ENCODE measurements at regions not wholly inside any gene's neighbourhood (a gene's known extent, or its start where the extent isn't known, plus 50 kb on each side); places are given as distances from the start of the nearest gene placed in this dataset.

GRCh38 chr12:63222582-63222981 is 71.6 kb upstream of the AVPR1A start:
- FAIRE-seq (no peak), DNase-seq (ENCODE audit: low read depth, low spot score) (no peak), ATAC-seq (no peak)
- Histone ChIP-seq H3K27me3 (replicated peaks in 1 of 2; ENCODE audit: control insufficient read depth in 2 of 2, insufficient read depth in 2 of 2, low read length in 1 of 2) (no peaks in the 10 kb centered on the region), H3K27ac (ENCODE audit: control insufficient read depth, insufficient read depth) (no peak overlapping the region), H3K36me3 (ENCODE audit: control insufficient read depth in 2 of 2, insufficient read depth in 2 of 2, low read length in 1 of 2) (no peaks in the 10 kb centered on the region), H3K4me2 (ENCODE audit: control insufficient read depth, insufficient read depth) (no peak overlapping the region), H3K9me3 (replicated peaks; ENCODE audit: control insufficient read depth, insufficient read depth, low read length) (no peaks in the 10 kb centered on the region), H3K9ac (ENCODE audit: control insufficient read depth, insufficient read depth, low read length) (no peak overlapping the region), H4K20me1 (ENCODE audit: control insufficient read depth, insufficient read depth) (no peaks in the 10 kb centered on the region), H2AFZ (ENCODE audit: control insufficient read depth, low read depth, low read length) (no peak overlapping the region), H3K4me1 (ENCODE audit: control insufficient read depth, insufficient read depth, low read length) (no peaks in the 10 kb centered on the region), H3K79me2 (ENCODE audit: control insufficient read depth, insufficient read depth, low read length) (no peaks in the 10 kb centered on the region), H3K4me3 (no peak overlapping the region)
- ChIA-PET CTCF (no interaction called here), RAD21 (ENCODE audit: unreplicated experiment) (no interaction called here), POLR2A (no interaction called here), SMC1A (ENCODE audit: uncharacterized antibody, unreplicated experiment) (no interaction called here)
- in situ Hi-C loops (cut with MboI): no loop called here
- no peak for TF ChIP-seq ZNF592 (IDR thresholded peaks at IDR 0.05)
- TF ChIP-seq MXI1 (IDR thresholded peaks at IDR 0.05; ENCODE audit: low read depth, low read length): no peak
- TF ChIP-seq STAT1 (conservative IDR thresholded peaks at IDR 0.05): no peak
- TF ChIP-seq KAT2A (conservative IDR thresholded peaks at IDR 0.05; ENCODE audit: control insufficient read depth, low read depth, low read length): no peak
- no peak for TF ChIP-seq SMC3 (IDR thresholded peaks at IDR 0.05; ENCODE audit: borderline replicate concordance, low read length)
- intact Hi-C loops (cut with micrococcal nuclease; ENCODE audit: unreplicated experiment): no loop called here
- BruUV-seq (replicated peaks): no TSS peak
- WGBS (ENCODE audit: insufficient coverage, insufficient replicate concordance, low lambda C conversion rate, missing lambda C conversion rate): 41% methylated on average over 3 of the region's 3 CpGs

Measured in GM12878 (cell line).